BE2C (cell line): ENCODE measurements at regions not wholly inside any gene's neighbourhood (a gene's known extent, or its start where the extent isn't known, plus 50 kb on each side); places are given as distances from the start of the nearest gene placed in this dataset.
A peak's percentile ranks its signal among the peaks of the same experiment; 100 is the strongest.

Source experiments
- DNase-seq: peaks from one replicate; pipeline ENCODE4 v3.0.0-alpha.2; 2020
- H3K27me3 ChIP-seq: fragments of 250-450 bp; sonication (Bioruptor Pico); 2 replicates; pipeline ENCODE4 v1.5.1; 2020; ENCODE audit warnings: mild to moderate bottlenecking
- H3K36me3 ChIP-seq: fragments of 250-450 bp; sonication (Bioruptor Pico); 2 replicates; pipeline ENCODE4 v1.5.1; 2020; ENCODE audit warnings: mild to moderate bottlenecking
- H3K4me1 ChIP-seq: fragments of 250-450 bp; sonication (Bioruptor Pico); 2 replicates; pipeline ENCODE4 v1.5.1; 2020
- H3K4me3 ChIP-seq: 2 replicates; pipeline ENCODE4 v1.5.1; 2011; ENCODE audit warnings: low read depth, low read length
- H3K9me3 ChIP-seq: fragments of 250-450 bp; sonication (Bioruptor Pico); 2 replicates; pipeline ENCODE4 v1.5.1; 2020
- TF ChIP-seq, protein P1 (sequence below): IDR thresholded peaks from 2 replicates; pipeline ENCODE4 v1.5.1; 2012; ENCODE audit warnings: mild to moderate bottlenecking, low read depth, low read length

DNA sequence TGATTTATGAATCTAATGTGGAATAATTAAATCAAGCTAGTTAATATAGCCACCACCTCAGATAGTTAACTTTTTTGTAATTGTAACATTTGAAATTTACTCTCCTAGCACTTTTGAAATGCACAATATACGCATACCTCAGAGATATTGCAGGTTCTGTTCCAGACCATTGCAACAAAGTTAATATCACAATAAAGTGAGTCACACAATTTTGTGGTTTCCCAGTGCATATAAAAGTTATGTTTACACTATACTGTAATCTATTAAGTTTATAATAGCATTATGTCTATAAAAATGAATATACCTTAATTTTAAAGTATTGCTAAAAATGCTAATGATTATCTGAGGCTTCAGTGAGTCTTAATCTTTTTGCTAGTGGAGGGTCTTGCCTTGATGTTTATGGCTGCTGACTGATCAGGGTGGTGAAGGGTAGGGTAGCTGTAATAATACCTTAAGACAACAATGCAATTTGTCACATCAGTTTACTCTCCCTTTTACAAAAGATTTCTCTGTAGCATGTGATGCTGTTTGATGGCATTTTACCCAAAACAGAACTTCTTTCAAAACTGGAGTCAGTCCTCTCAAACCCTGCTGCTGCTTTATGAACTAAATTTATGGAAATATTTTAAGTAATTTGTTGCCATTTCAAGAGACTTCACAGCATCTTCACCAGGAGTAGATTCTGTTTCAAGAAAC lies 235.1 kb upstream of the ADAMTSL1 start:
- no peak for DNase-seq
- no peaks in the 10 kb centered on the region for H3K27me3 ChIP-seq
- H3K4me3 ChIP-seq = no peak overlapping the region
- no peaks in the 10 kb centered on the region for H3K36me3 ChIP-seq
- H3K4me1 ChIP-seq = no peaks in the 10 kb centered on the region
- TF ChIP-seq, protein P1, sequence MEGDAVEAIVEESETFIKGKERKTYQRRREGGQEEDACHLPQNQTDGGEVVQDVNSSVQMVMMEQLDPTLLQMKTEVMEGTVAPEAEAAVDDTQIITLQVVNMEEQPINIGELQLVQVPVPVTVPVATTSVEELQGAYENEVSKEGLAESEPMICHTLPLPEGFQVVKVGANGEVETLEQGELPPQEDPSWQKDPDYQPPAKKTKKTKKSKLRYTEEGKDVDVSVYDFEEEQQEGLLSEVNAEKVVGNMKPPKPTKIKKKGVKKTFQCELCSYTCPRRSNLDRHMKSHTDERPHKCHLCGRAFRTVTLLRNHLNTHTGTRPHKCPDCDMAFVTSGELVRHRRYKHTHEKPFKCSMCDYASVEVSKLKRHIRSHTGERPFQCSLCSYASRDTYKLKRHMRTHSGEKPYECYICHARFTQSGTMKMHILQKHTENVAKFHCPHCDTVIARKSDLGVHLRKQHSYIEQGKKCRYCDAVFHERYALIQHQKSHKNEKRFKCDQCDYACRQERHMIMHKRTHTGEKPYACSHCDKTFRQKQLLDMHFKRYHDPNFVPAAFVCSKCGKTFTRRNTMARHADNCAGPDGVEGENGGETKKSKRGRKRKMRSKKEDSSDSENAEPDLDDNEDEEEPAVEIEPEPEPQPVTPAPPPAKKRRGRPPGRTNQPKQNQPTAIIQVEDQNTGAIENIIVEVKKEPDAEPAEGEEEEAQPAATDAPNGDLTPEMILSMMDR = no peak
- H3K9me3 ChIP-seq = no peaks in the 10 kb centered on the region

DNA sequence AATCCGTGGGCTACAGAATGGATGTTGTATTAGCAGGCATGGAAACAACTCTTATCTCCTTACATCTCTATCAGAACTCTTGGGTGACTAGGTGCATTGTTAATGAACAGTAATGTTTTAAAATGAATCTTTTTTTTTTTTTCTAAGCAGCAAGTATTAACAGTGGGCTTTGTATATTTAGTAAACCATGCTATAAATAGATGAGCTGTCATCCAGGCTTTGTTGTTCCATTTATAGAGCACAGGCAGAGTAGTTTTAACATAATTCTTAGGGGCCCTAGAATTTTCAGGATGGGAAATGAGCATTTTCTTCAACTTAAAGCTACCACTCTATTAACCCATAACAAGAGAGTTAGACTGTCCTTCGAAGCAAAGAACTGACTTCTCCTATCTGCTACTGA lies 233.7 kb upstream of the ADAMTSL1 start:
- no peaks in the 10 kb centered on the region for H3K36me3 ChIP-seq
- no peak for DNase-seq
- H3K4me1 ChIP-seq = no peaks in the 10 kb centered on the region
- TF ChIP-seq, protein P1 = no peak
- H3K27me3 ChIP-seq = no peaks in the 10 kb centered on the region
- no peak overlapping the region for H3K4me3 ChIP-seq
- no peaks in the 10 kb centered on the region for H3K9me3 ChIP-seq

DNA sequence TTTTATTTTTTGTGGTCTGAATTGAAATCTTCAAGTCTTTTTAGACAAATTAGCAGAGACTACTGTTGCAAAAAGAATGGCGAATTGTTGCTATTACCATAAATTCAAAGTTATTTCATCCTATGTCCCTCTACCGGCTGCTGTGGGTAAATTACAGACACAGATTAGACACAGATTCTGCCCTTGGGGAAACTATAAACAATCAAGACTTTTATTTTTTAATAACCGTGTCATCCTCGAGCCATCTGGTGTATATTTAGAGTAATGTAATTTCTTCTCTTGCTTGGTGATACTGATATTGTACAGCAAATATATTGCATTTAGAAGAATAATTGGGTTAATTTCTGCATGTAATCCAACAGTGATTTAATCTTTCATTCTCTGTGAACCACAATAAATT lies 228.0 kb upstream of the ADAMTSL1 start:
- no peak for DNase-seq
- TF ChIP-seq, protein P1 = peak; percentile 46
- Histone ChIP-seq H3K4me1 (no peaks in the 10 kb centered on the region; the same call in 1 of the 2 replicates), H3K9me3 (no peaks in the 10 kb centered on the region), H3K36me3 (no peaks in the 10 kb centered on the region), H3K4me3 (no peak overlapping the region), H3K27me3 (no peaks in the 10 kb centered on the region)

DNA sequence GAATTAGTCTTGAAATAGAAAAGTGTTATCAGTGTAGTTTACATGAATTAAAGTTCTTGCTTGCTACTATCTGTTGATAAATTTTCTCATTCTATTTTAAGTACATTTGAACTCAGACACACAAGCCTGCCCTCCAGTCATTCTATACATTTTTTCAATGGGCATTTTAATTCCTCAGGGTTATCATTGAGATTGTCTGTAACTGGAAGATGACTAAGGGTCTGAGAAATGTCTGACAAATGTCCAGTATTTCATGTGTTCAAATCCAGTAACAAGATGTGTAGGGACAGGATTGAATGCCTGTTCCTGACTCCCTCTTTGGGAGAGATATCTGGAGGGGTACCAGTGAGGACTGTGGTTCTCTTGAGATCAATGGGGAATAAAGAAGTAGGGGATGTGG lies 223.9 kb upstream of the ADAMTSL1 start:
- Histone ChIP-seq H3K27me3 (0 out of 2 replicates have a peak, but pooled peaks cover 4% of the 10 kb centered on the region), H3K4me3 (no peak overlapping the region), H3K36me3 (no peaks in the 10 kb centered on the region), H3K9me3 (no peaks in the 10 kb centered on the region), H3K4me1 (no peaks in the 10 kb centered on the region; the same call in 1 of the 2 replicates)
- TF ChIP-seq, protein P1 = no peak
- no peak for DNase-seq

DNA sequence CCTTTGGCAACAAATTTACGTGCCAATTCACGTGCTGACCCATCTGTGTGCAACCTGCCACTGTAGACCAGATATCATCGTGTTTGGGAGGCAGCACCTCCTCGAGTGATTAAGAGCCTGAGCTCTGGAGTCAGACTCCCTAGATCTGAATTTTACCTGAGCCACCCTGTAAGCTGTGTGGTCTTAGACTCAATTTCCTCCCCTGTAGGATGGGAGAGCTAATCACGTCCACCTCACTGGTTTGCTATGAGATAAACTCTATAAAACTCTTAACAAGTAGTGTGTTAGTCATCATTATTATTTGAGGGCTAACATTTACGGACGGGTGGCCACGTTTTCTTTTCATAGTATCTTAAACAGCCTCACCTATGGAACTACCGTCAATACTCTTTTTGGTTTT lies 220.0 kb upstream of the ADAMTSL1 start:
- H3K36me3 ChIP-seq = no peaks in the 10 kb centered on the region
- H3K27me3 ChIP-seq = peaks cover 9% of the 10 kb centered on the region
- DNase-seq = no peak
- H3K4me3 ChIP-seq = no peak overlapping the region
- TF ChIP-seq, protein P1 = no peak
- no peaks in the 10 kb centered on the region for H3K4me1 ChIP-seq
- no peaks in the 10 kb centered on the region for H3K9me3 ChIP-seq

DNA sequence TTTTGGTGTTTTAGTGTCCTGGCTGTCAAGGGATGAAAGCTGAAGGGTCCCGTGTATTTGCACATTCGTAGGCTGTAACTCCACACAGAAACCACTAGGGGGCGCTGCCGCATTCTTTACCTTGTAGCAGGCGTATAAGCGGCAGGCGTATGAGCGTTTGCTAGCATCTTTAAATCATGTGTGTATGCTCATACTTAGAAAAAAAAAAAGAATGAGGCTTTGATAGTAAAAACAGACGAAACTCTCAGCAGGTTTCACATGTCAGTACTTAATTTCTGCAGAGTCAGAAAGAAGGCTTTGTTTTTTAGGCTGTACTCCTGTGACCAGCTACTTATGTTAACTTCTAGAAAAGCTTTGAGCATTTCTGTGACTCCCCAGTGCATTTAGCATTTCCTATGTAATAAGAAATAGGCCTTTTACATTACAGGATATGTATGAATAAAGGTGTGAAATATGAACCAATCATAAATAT lies 218.8 kb upstream of the ADAMTSL1 start:
- Histone ChIP-seq H3K36me3 (no peaks in the 10 kb centered on the region), H3K4me1 (no peaks in the 10 kb centered on the region), H3K9me3 (no peaks in the 10 kb centered on the region), H3K4me3 (no peak overlapping the region), H3K27me3 (peaks cover 9% of the 10 kb centered on the region)
- DNase-seq = peak; percentile 72
- TF ChIP-seq, protein P1 = peak; percentile 93
